PC-3 (cell line): ENCODE measurements at regions not wholly inside any gene's neighbourhood (a gene's known extent, or its start where the extent isn't known, plus 50 kb on each side); places are given as distances from the start of the nearest gene placed in this dataset.

Experiments used
- ATAC-seq: fragments of 200-7000 bp; cut with Tn5 transposase; 2 replicates; pipeline ENCODE4 v1.9.1; 2020; ENCODE audit warnings: mild to moderate bottlenecking, moderate library complexity
- BruUV-seq: library from RNA; stranded (reverse); fragments of 400-500 nt; replicated peaks from 2 replicates; lab custom pipeline; 2021; lab: Mats Ljungman, UMichigan
- CTCF ChIA-PET: fragments of 300-600 bp; sonication (Branson Sonifier 250); formaldehyde crosslinking; loops from one replicate; lab custom pipeline; 2022; ENCODE audit warnings: antibody characterized with exemption; lab: Charles Lee
- POLR2A ChIA-PET: fragments of 300-600 bp; sonication (Branson Sonifier 250); formaldehyde crosslinking; loops from one replicate; lab custom pipeline; 2022; ENCODE audit warnings: antibody characterized with exemption; ENCODE audit not compliant: unreplicated experiment; lab: Charles Lee
- DNase-seq: peaks from one replicate; pipeline ENCODE4 v3.0.0-alpha.2; 2015
- H2AFZ ChIP-seq: fragments of 300-600 bp; sonication (generic); 2 replicates; pipeline ENCODE4 v1.6.0; 2016; ENCODE audit warnings: antibody characterized with exemption, low read length
- H3F3A ChIP-seq: fragments of 300-600 bp; sonication (generic); one replicate; pipeline ENCODE4 v1.6.0; 2017; ENCODE audit warnings: antibody characterized with exemption, low read length, control low read depth, mild to moderate bottlenecking; ENCODE audit not compliant: unreplicated experiment
- H3K27ac ChIP-seq: fragments of 300-600 bp; sonication (generic); 2 replicates; pipeline ENCODE4 v1.5.1; 2016; ENCODE audit warnings: mild to moderate bottlenecking, low read length
- H3K27me3 ChIP-seq: fragments of 300-600 bp; sonication (generic); 2 replicates; pipeline ENCODE4 v1.6.1; 2016; ENCODE audit warnings: low read length, mixed read lengths
- H3K36me3 ChIP-seq: fragments of 300-600 bp; sonication (generic); 2 replicates; pipeline ENCODE4 v1.6.1; 2016; ENCODE audit warnings: low read depth, mixed run types, low read length, mixed read lengths
- H3K4me1 ChIP-seq: fragments of 300-600 bp; sonication (generic); 2 replicates; pipeline ENCODE4 v1.5.1; 2016; ENCODE audit warnings: low read length; ENCODE audit not compliant: insufficient read depth
- H3K4me2 ChIP-seq: fragments of 300-600 bp; sonication (generic); 2 replicates; pipeline ENCODE4 v1.6.0; 2016; ENCODE audit warnings: low read length
- H3K4me3 ChIP-seq: fragments of 300-600 bp; sonication (generic); 2 replicates; pipeline ENCODE4 v1.5.1; 2016; ENCODE audit warnings: mild to moderate bottlenecking, low read length, mixed read lengths
- H3K79me2 ChIP-seq: fragments of 300-600 bp; sonication (generic); 2 replicates; pipeline ENCODE4 v1.6.1; 2017; ENCODE audit warnings: low read length, mixed read lengths
- H3K9ac ChIP-seq: fragments of 300-600 bp; sonication (generic); 2 replicates; pipeline ENCODE4 v1.6.0; 2016; ENCODE audit warnings: mild to moderate bottlenecking, low read length
- H3K9me2 ChIP-seq: fragments of 300-600 bp; sonication (generic); replicated peaks from 2 replicates; pipeline ENCODE4 v1.6.1; 2016; ENCODE audit warnings: mixed run types, low read length, mixed read lengths
- H3K9me3 ChIP-seq: fragments of 300-600 bp; sonication (generic); 2 replicates; pipeline ENCODE4 v1.6.1; 2016; ENCODE audit warnings: low read length, mixed read lengths
- H4K20me1 ChIP-seq: fragments of 300-600 bp; sonication (generic); 2 replicates; pipeline ENCODE4 v1.6.1; 2016; ENCODE audit warnings: low read length, mixed read lengths
- EZH2 ChIP-seq: fragments of 300-600 bp; sonication (generic); IDR thresholded peaks from one replicate; pipeline ENCODE4 v1.6.1; 2017; ENCODE audit warnings: antibody characterized with exemption, mild to moderate bottlenecking, low read length; ENCODE audit not compliant: unreplicated experiment
- EZH2phosphoT487 ChIP-seq: fragments of 300-600 bp; sonication (generic); IDR thresholded peaks from 2 replicates; pipeline ENCODE4 v1.6.1; 2018; ENCODE audit warnings: mild to moderate bottlenecking, antibody characterized with exemption, low read length, borderline replicate concordance
- intact Hi-C: fragments of 100-400 bp; cut with micrococcal nuclease; formaldehyde crosslinking; loops from 2 replicates; pipeline ENCODE4 v1.9.0; 2023
- TF ChIP-seq, protein P1 (sequence below): fragments of 300-600 bp; sonication (generic); conservative IDR thresholded peaks from 2 replicates; pipeline ENCODE4 v1.5.1; 2017; ENCODE audit warnings: antibody characterized with exemption, low read depth, mild to moderate bottlenecking, low read length

DNA sequence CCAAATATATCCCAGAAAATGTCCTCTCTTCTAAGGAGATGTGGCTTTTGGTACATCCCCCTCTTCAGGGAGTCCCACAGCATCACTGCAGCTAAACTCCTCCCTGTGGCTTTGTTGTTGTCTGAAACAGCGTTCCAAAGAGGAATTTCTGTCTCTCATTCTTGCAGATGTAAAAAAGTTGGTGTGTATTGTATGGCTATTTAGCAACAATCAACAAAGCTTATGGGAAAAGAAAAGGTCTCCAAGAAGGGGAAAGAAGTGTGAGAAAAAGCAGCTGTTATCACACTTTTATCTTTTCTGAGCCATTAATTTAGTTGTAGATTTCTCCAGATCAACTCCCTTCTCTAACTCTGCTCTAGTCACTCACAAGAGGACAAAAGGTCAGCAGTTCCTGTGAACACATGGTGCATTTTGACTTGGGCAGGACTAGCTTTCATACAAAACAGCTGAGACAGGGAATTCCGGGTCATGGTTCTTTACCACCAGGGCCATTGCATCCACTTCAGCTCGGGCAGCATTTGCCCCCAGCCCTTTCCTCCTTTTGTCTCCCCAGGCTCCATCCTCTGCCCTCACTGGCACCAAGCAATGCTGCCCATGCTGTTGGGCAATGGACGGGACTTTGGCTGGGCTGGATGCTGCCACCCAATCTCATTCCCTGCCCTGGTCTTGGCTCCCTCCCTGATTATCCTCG, 184.7 kb downstream of the TMX1 start:
- intact Hi-C loops = no loop called here
- H2AFZ ChIP-seq = no peak overlapping the region
- H3K4me1 ChIP-seq = peaks cover 1% of the 10 kb centered on the region
- H3K36me3 ChIP-seq = no peaks in the 10 kb centered on the region; the same call in 1 of the 2 replicates
- DNase-seq = no peak
- CTCF ChIA-PET = no interaction called here
- H4K20me1 ChIP-seq = no peaks in the 10 kb centered on the region
- H3K9me3 ChIP-seq = no peaks in the 10 kb centered on the region
- no peak overlapping the region for H3K27ac ChIP-seq
- TF ChIP-seq, protein P1, sequence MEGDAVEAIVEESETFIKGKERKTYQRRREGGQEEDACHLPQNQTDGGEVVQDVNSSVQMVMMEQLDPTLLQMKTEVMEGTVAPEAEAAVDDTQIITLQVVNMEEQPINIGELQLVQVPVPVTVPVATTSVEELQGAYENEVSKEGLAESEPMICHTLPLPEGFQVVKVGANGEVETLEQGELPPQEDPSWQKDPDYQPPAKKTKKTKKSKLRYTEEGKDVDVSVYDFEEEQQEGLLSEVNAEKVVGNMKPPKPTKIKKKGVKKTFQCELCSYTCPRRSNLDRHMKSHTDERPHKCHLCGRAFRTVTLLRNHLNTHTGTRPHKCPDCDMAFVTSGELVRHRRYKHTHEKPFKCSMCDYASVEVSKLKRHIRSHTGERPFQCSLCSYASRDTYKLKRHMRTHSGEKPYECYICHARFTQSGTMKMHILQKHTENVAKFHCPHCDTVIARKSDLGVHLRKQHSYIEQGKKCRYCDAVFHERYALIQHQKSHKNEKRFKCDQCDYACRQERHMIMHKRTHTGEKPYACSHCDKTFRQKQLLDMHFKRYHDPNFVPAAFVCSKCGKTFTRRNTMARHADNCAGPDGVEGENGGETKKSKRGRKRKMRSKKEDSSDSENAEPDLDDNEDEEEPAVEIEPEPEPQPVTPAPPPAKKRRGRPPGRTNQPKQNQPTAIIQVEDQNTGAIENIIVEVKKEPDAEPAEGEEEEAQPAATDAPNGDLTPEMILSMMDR = no peak
- TF ChIP-seq EZH2 (no peak), EZH2phosphoT487 (no peak)
- H3K9ac ChIP-seq = no peak overlapping the region
- H3F3A ChIP-seq = no peaks in the 10 kb centered on the region
- no peaks in the 10 kb centered on the region for H3K79me2 ChIP-seq
- H3K27me3 ChIP-seq = no peaks in the 10 kb centered on the region
- POLR2A ChIA-PET = no interaction called here
- no TSS peak for BruUV-seq
- no peaks in the 10 kb centered on the region for H3K9me2 ChIP-seq
- ATAC-seq = no peak
- no peak overlapping the region for H3K4me3 ChIP-seq
- H3K4me2 ChIP-seq = no peak overlapping the region

DNA sequence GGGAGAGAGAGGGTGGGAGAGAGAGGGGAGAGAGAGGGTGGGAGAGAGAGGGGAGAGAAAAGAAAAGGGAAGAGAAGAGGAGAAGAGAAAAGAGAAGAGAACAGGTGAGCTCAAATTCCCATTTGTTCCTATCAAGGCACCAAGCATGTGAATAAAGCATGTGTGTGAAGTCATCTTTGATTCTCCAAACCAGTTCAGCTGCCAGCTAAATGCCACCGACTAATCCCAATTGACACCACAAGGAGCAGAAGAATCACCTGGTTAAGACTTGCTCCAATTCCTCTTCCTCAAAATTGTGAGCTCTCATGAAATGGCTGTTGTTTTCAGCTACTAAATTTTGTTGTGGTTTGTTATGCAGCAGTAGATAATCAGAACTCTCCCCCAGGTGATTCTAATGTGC, 188.9 kb downstream of the TMX1 start:
- no peak overlapping the region for H2AFZ ChIP-seq
- CTCF ChIA-PET = no interaction called here
- intact Hi-C loops = no loop called here

More for the DNA sequence above, 188.9 kb downstream of the TMX1 start:
- ATAC-seq (no peak), DNase-seq (no peak)
- BruUV-seq = no TSS peak
- no peaks in the 10 kb centered on the region for H3F3A ChIP-seq
- POLR2A ChIA-PET = no interaction called here
- H3K4me2 ChIP-seq = no peak overlapping the region
- no peak overlapping the region for H3K4me3 ChIP-seq
- no peaks in the 10 kb centered on the region for H3K9me3 ChIP-seq
- H3K9ac ChIP-seq = no peak overlapping the region
- no peaks in the 10 kb centered on the region for H4K20me1 ChIP-seq
- H3K9me2 ChIP-seq = no peaks in the 10 kb centered on the region
- no peaks in the 10 kb centered on the region for H3K36me3 ChIP-seq
- no peak overlapping the region for H3K27ac ChIP-seq
- TF ChIP-seq, protein P1 = no peak
- TF ChIP-seq EZH2phosphoT487 = no peak
- no peak for TF ChIP-seq EZH2
- H3K79me2 ChIP-seq = no peaks in the 10 kb centered on the region
- no peaks in the 10 kb centered on the region for H3K27me3 ChIP-seq
- H3K4me1 ChIP-seq = peaks cover 16% of the 10 kb centered on the region
